ENCODE measurements at regions not wholly inside any gene's neighbourhood (a gene's known extent, or its start where the extent isn't known, plus 50 kb on each side); places are given as distances from the start of the nearest gene placed in this dataset.

DNA sequence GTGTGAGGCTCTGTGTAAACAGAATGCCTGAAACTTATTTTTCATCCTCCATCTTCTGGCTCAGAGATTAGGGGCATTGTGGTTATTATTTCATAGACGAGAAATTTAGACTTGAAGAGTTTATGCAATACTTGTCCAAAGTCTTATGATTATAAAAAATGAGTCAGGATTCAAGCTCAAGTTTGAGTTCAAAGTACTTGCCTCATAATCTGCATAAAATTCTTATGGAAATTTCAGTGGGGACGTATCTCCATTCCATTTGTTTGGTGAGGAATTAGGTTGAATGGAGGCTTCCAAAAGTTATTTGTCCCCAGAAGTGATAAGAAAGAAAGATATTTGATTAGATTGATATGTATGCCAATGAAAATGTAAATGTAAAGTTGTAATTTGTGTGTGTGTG is 93.7 kb upstream of the CLVS2 start:
- ChIA-PET POLR2A (no interaction called here), CTCF (no interaction called here)
- Histone ChIP-seq H3K9me3 (ENCODE audit: control extremely low read depth in 1 of 3, control insufficient read depth in 2 of 3, insufficient read depth in 1 of 3, low read length in 2 of 3) (no peaks in the 10 kb centered on the region), H3K36me3 (replicated peaks in 1 of 2; ENCODE audit: control extremely low read depth in 1 of 2, control insufficient read depth in 1 of 2, extremely low read depth in 1 of 2, insufficient read depth in 2 of 2, low read length in 1 of 2) (no peaks in the 10 kb centered on the region), H2AFZ (ENCODE audit: insufficient read depth, low read depth, low read length, poor library complexity, severe bottlenecking) (no peak overlapping the region), H3K27me3 (replicated peaks in 1 of 4; ENCODE audit: control extremely low read depth in 1 of 4, control insufficient read depth in 3 of 4, insufficient read depth in 4 of 4, low read length in 3 of 4) (no peaks in the 10 kb centered on the region), H3K27ac (ENCODE audit: low read length in 2 of 2) (no peak overlapping the region), H3K4me2 (replicated peaks; ENCODE audit: low read depth, low read length, poor library complexity, severe bottlenecking) (no peak overlapping the region), H4K20me1 (ENCODE audit: control insufficient read depth, insufficient read depth, low read length, poor library complexity, severe bottlenecking) (no peaks in the 10 kb centered on the region), H3K4me1 (ENCODE audit: control insufficient read depth in 2 of 2, insufficient read depth in 2 of 2, low read length in 2 of 2) (no peaks in the 10 kb centered on the region), H3K79me2 (ENCODE audit: control insufficient read depth, insufficient read depth, low read length) (no peaks in the 10 kb centered on the region), H3K9ac (ENCODE audit: low read length) (no peak overlapping the region), H3K4me3 (ENCODE audit: control extremely low read depth in 1 of 5, extremely low read depth in 1 of 5, insufficient read depth in 1 of 5, low read depth in 2 of 5, low read length in 4 of 5) (no peak overlapping the region)
- Mint-ChIP-seq H3K4me3 (no peak overlapping the region), H3K9me3 (ENCODE audit: insufficient read depth) (no peaks in the 10 kb centered on the region), H3K4me1 (no peaks in the 10 kb centered on the region), H3K27me3 (no peaks in the 10 kb centered on the region), H3K27ac (no peak overlapping the region)
- TF ChIP-seq EZH2 (IDR thresholded peaks at IDR 0.05; ENCODE audit: borderline replicate concordance, insufficient read depth, low read depth, low read length, poor library complexity, severe bottlenecking) (no peak), CTCF (IDR thresholded peaks at IDR 0.05) (no peak)
- intact Hi-C loops (cut with micrococcal nuclease): no loop called here
- DNase-seq (no peak), ATAC-seq (ENCODE audit: low read depth) (no peak)
- WGBS (ENCODE audit: insufficient coverage): 100% methylated on average over 2 of the region's 2 CpGs

DNA sequence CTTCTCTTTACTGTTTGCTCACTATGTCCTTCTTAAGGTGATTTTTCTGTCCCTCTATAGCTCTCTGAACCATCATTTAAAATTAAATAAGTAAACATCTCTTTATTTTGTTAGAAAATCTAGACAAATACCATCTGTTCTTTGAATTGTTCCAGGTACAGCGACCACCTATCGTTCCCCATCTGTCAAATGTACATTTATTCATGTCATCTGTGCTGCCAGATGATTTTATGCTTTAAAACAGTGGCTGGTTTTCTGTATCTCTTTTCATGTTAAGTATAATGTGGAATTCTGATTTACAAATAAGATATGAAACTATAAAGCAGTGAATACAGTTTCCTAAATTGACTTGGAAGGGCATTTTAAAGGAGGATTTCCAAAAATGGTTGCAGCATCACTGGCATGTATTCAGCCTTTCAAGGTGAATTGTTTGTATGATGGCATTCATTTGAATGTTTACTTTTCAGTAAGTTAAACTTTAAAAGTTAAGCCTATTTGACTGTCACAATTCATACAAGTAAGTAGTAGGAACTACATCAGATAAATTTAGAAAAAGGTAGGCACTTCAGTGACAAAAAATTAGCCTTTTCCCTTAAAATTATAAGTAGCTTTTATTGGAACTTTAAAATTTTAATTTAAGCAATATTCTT is 92.6 kb upstream of the CLVS2 start:
- no peak overlapping the region for H3K27ac Mint-ChIP-seq
- no peak overlapping the region for H2AFZ ChIP-seq (ENCODE audit: insufficient read depth, low read depth, low read length, poor library complexity, severe bottlenecking)
- ChIA-PET CTCF (no interaction called here), POLR2A (no interaction called here)
- no peaks in the 10 kb centered on the region for H3K9me3 Mint-ChIP-seq (ENCODE audit: insufficient read depth)
- no peaks in the 10 kb centered on the region for H3K27me3 ChIP-seq (replicated peaks in 1 of 4; ENCODE audit: control extremely low read depth in 1 of 4, control insufficient read depth in 3 of 4, insufficient read depth in 4 of 4, low read length in 3 of 4)
- no peaks in the 10 kb centered on the region for H3K4me1 Mint-ChIP-seq
- intact Hi-C loops (cut with micrococcal nuclease): no loop called here
- no peak overlapping the region for H3K4me2 ChIP-seq (replicated peaks; ENCODE audit: low read depth, low read length, poor library complexity, severe bottlenecking)
- H3K36me3 ChIP-seq (replicated peaks in 1 of 2; ENCODE audit: control extremely low read depth in 1 of 2, control insufficient read depth in 1 of 2, extremely low read depth in 1 of 2, insufficient read depth in 2 of 2, low read length in 1 of 2): no peaks in the 10 kb centered on the region
- no peaks in the 10 kb centered on the region for H4K20me1 ChIP-seq (ENCODE audit: control insufficient read depth, insufficient read depth, low read length, poor library complexity, severe bottlenecking)
- H3K4me1 ChIP-seq (ENCODE audit: control insufficient read depth in 2 of 2, insufficient read depth in 2 of 2, low read length in 2 of 2): no peaks in the 10 kb centered on the region
- H3K27ac ChIP-seq (ENCODE audit: low read length in 2 of 2): no peak overlapping the region
- no peaks in the 10 kb centered on the region for H3K9me3 ChIP-seq (ENCODE audit: control extremely low read depth in 1 of 3, control insufficient read depth in 2 of 3, insufficient read depth in 1 of 3, low read length in 2 of 3)
- WGBS (ENCODE audit: insufficient coverage): no CpG with 5 or more reads among the region's 2 CpGs
- H3K79me2 ChIP-seq (ENCODE audit: control insufficient read depth, insufficient read depth, low read length): no peaks in the 10 kb centered on the region
- no peak for DNase-seq
- no peak for TF ChIP-seq CTCF (IDR thresholded peaks at IDR 0.05)
- H3K9ac ChIP-seq (ENCODE audit: low read length): no peak overlapping the region
- no peaks in the 10 kb centered on the region for H3K27me3 Mint-ChIP-seq
- no peak for ATAC-seq (ENCODE audit: low read depth)
- no peak overlapping the region for H3K4me3 Mint-ChIP-seq
- H3K4me3 ChIP-seq (ENCODE audit: control extremely low read depth in 1 of 5, extremely low read depth in 1 of 5, insufficient read depth in 1 of 5, low read depth in 2 of 5, low read length in 4 of 5): no peak overlapping the region
